Peyer's patch (tissue), 4 donors: ENCODE measurements at regions not wholly inside any gene's neighbourhood (a gene's known extent, or its start where the extent isn't known, plus 50 kb on each side); places are given as distances from the start of the nearest gene placed in this dataset.

Experiments used
- DNase-seq, 3 donors: peaks; one replicate each; pipeline ENCODE4 v3.0.0-alpha.2; 2017 to 2019
- H3K27ac ChIP-seq, 4 donors: fragments of 200-600 bp; sonication (generic); one replicate each; pipeline ENCODE4 v1.5.1; 2016 to 2019
- H3K27me3 ChIP-seq, 2 donors: fragments of 200-600 bp; sonication (generic); one replicate each; pipeline ENCODE4 v1.5.1; 2019
- H3K36me3 ChIP-seq, 3 donors: fragments of 200-600 bp; sonication (generic); one replicate each; pipeline ENCODE4 v1.5.1; 2016 to 2019
- H3K4me1 ChIP-seq, 4 donors: fragments of 200-600 bp; sonication (generic); one replicate each; pipeline ENCODE4 v1.5.1; 2016 to 2019
- H3K4me3 ChIP-seq, 4 donors: fragments of 200-600 bp; sonication (generic); 1 replicate in 3 of 4; 2 replicates in 1 of 4; pipeline ENCODE4 v1.5.1; 2016 to 2019; ENCODE audit warnings: mild to moderate bottlenecking in 1 of 4
- H3K9me3 ChIP-seq, 4 donors: fragments of 200-600 bp; sonication (generic); one replicate each; pipeline ENCODE4 v1.5.1; 2016 to 2019; ENCODE audit warnings: mild to moderate bottlenecking in 1 of 4
- CTCF ChIP-seq, 6 experiments: fragments of 450-650 bp in 4 of 6; fragments of 200-600 bp in 2 of 6; sonication (generic) in 1 of 6; IDR thresholded peaks; one replicate each; pipeline ENCODE4 v1.5.1; 2017 to 2019; ENCODE audit warnings: antibody characterized with exemption in 6 of 6, mild to moderate bottlenecking in 3 of 6, moderate library complexity in 1 of 6
- POLR2A ChIP-seq, 2 donors: fragments of 450-650 bp; IDR thresholded peaks; one replicate each; pipeline ENCODE4 v1.5.1; 2017; ENCODE audit warnings: antibody characterized with exemption in 2 of 2, mild to moderate bottlenecking in 2 of 2, moderate library complexity in 2 of 2

GRCh38 chr4:71932941-71933340 lies 98.9 kb upstream of the NPFFR2 start:
- no peak overlapping the region for H3K27ac ChIP-seq
- DNase-seq: no peak
- no peaks in the 10 kb centered on the region for H3K9me3 ChIP-seq
- no peaks in the 10 kb centered on the region for H3K36me3 ChIP-seq
- H3K4me1 ChIP-seq: no peaks in the 10 kb centered on the region
- no peak overlapping the region for H3K4me3 ChIP-seq
- TF ChIP-seq CTCF (IDR thresholded peaks at IDR 0.05) (no peak), POLR2A (IDR thresholded peaks at IDR 0.05) (no peak)
- H3K27me3 ChIP-seq: no peaks in the 10 kb centered on the region

- no peak overlapping the region for H3K4me3 ChIP-seq
- H3K27me3 ChIP-seq: no peaks in the 10 kb centered on the region
- no peak for TF ChIP-seq POLR2A (IDR thresholded peaks at IDR 0.05)
- no peak for TF ChIP-seq CTCF (IDR thresholded peaks at IDR 0.05)
These were observed 93.0 kb upstream of the NPFFR2 start for GRCh38 chr4:71938776-71939175.

DNA sequence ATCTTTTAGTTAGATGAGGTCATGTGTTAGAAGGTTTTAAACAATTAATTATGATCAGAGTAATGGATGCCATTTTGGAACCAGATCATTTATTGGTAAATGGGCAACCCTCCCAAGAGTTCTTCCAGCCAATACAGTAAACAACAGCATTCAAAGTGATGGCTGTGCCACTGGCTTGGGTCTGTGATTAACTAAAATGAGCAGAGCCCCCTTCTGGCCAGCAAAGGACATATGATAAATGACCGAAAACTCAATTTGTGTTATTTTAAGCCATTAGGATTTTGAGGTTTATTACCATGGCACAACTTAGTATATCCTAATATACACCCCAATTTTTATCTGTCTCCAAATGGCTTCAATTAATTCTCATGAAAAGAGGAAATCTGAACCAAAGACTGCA lies 90.8 kb upstream of the NPFFR2 start:
- Histone ChIP-seq H3K4me3 (no peak overlapping the region), H3K27ac (no peak overlapping the region), H3K36me3 (no peaks in the 10 kb centered on the region), H3K4me1 (no peaks in the 10 kb centered on the region), H3K27me3 (no peaks in the 10 kb centered on the region), H3K9me3 (no peaks in the 10 kb centered on the region)
- TF ChIP-seq CTCF (IDR thresholded peaks at IDR 0.05): peak in 2 of 6 experiments; percentile 16 to 17
- TF ChIP-seq POLR2A (IDR thresholded peaks at IDR 0.05): no peak
- no peak for DNase-seq

More at GRCh38 chr4:71938776-71939175, 93.0 kb upstream of the NPFFR2 start:
- Histone ChIP-seq H3K36me3 (no peaks in the 10 kb centered on the region), H3K27ac (no peak overlapping the region), H3K9me3 (no peaks in the 10 kb centered on the region), H3K4me1 (no peaks in the 10 kb centered on the region)
- DNase-seq: no peak

DNA sequence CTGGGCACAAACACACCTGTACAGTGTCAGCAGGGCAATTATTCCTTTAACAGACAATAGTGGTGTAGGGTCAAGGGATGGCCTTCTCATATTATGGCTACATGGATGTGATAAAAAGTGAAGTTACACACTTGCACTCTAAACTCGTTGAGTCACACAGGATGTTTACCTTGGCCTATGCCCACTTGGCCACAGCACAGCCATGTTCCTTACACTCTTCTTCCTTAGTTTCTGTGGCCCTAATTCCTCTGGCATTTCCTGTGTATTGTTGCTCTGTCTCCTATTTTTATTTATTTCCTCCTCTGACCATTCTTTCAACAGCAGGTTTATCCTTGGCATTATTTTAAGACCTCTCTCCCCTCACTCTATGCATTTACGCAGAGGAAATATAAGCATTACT lies 86.8 kb upstream of the NPFFR2 start:
- Histone ChIP-seq H3K27ac (no peak overlapping the region), H3K27me3 (no peaks in the 10 kb centered on the region), H3K9me3 (peaks cover 0 to 3% (median 0%) of the 10 kb centered on the region in 4 donors), H3K4me1 (no peaks in the 10 kb centered on the region), H3K36me3 (no peaks in the 10 kb centered on the region), H3K4me3 (no peak overlapping the region)
- TF ChIP-seq POLR2A (IDR thresholded peaks at IDR 0.05): no peak
- TF ChIP-seq CTCF (IDR thresholded peaks at IDR 0.05): no peak
- no peak for DNase-seq

- no peak overlapping the region for H3K4me3 ChIP-seq
- H3K27me3 ChIP-seq: no peaks in the 10 kb centered on the region
- H3K4me1 ChIP-seq: no peaks in the 10 kb centered on the region
- peaks cover 0 to 3% (median 0%) of the 10 kb centered on the region in 4 donors for H3K9me3 ChIP-seq
- H3K36me3 ChIP-seq: no peaks in the 10 kb centered on the region
- TF ChIP-seq POLR2A (IDR thresholded peaks at IDR 0.05) (no peak), CTCF (IDR thresholded peaks at IDR 0.05) (no peak)
- no peak overlapping the region for H3K27ac ChIP-seq
- DNase-seq: no peak
These were observed 86.0 kb upstream of the NPFFR2 start for GRCh38 chr4:71945791-71946190.

DNA sequence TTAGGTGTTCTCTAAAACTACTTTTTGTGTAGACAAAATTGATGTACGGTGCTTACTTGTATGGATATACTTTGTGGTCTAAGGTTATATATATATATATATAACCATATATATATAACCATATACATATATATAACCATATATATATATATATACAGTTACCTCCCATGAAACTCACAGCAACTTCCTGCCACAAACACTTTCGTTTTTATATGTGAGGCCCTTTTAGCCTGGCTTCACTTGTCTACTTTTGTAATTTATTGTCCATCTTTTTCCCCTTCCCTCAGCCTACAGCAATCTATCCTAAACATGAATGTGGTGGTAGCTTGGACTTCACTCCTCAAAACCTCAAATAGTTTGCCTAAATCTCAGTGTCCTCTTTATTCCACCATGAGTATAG lies 72.8 kb upstream of the NPFFR2 start:
- Histone ChIP-seq H3K9me3 (no peaks in the 10 kb centered on the region), H3K36me3 (no peaks in the 10 kb centered on the region), H3K27ac (no peak overlapping the region), H3K27me3 (no peaks in the 10 kb centered on the region), H3K4me3 (no peak overlapping the region), H3K4me1 (no peaks in the 10 kb centered on the region)
- TF ChIP-seq CTCF (IDR thresholded peaks at IDR 0.05): no peak
- TF ChIP-seq POLR2A (IDR thresholded peaks at IDR 0.05): no peak
- DNase-seq: no peak
